Tibial nerve (tissue), 4 donors: ENCODE measurements at regions not wholly inside any gene's neighbourhood (a gene's known extent, or its start where the extent isn't known, plus 50 kb on each side); places are given as distances from the start of the nearest gene placed in this dataset.
"Not testable (repeated sequence)": the region's sequence is repeated elsewhere in the genome, so short reads cannot be mapped to it uniquely, and the experiment has no call there.

Experiments
- EP300 ChIP-seq, 2 donors: sonication (generic); formaldehyde crosslinking; IDR thresholded peaks; one replicate each; pipeline ENCODE4 v1.6.1; 2017; ENCODE audit warnings: antibody characterized with exemption in 2 of 2, mild to moderate bottlenecking in 1 of 2
- POLR2A ChIP-seq, 2 donors: fragments of 450-650 bp; IDR thresholded peaks; one replicate each; pipeline ENCODE4 v1.6.1; 2017; ENCODE audit warnings: antibody characterized with exemption in 2 of 2, mild to moderate bottlenecking in 2 of 2, moderate library complexity in 2 of 2
- TF ChIP-seq, protein P1 (sequence below), 5 experiments: fragments of 200-600 bp in 3 of 5; fragments of 450-650 bp in 2 of 5; sonication (generic) in 3 of 5; IDR thresholded peaks; one replicate each; pipeline ENCODE4 v1.5.1; 2016 to 2019; ENCODE audit warnings: antibody characterized with exemption in 5 of 5, mild to moderate bottlenecking in 3 of 5, moderate library complexity in 2 of 5

- TF ChIP-seq, protein P1, sequence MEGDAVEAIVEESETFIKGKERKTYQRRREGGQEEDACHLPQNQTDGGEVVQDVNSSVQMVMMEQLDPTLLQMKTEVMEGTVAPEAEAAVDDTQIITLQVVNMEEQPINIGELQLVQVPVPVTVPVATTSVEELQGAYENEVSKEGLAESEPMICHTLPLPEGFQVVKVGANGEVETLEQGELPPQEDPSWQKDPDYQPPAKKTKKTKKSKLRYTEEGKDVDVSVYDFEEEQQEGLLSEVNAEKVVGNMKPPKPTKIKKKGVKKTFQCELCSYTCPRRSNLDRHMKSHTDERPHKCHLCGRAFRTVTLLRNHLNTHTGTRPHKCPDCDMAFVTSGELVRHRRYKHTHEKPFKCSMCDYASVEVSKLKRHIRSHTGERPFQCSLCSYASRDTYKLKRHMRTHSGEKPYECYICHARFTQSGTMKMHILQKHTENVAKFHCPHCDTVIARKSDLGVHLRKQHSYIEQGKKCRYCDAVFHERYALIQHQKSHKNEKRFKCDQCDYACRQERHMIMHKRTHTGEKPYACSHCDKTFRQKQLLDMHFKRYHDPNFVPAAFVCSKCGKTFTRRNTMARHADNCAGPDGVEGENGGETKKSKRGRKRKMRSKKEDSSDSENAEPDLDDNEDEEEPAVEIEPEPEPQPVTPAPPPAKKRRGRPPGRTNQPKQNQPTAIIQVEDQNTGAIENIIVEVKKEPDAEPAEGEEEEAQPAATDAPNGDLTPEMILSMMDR (IDR thresholded peaks at IDR 0.05): not testable (repeated sequence)
- TF ChIP-seq EP300, POLR2A (IDR thresholded peaks at IDR 0.05): not testable (repeated sequence)
Observed at GRCh38 chr5:66293851-66294250, 149.8 kb downstream of the SREK1 start.
